HG02571 (cell line): ENCODE measurements at regions not wholly inside any gene's neighbourhood (a gene's known extent, or its start where the extent isn't known, plus 50 kb on each side); places are given as distances from the start of the nearest gene placed in this dataset.
A peak's percentile ranks its signal among the peaks of the same experiment; 100 is the strongest.

ENCODE experiments used
- ATAC-seq: cut with Tn5 transposase; IDR thresholded peaks from one replicate; pipeline ENCODE4 v1.9.1; 2021; ENCODE audit warnings: mild to moderate bottlenecking, moderate library complexity; ENCODE audit not compliant: unreplicated experiment

DNA sequence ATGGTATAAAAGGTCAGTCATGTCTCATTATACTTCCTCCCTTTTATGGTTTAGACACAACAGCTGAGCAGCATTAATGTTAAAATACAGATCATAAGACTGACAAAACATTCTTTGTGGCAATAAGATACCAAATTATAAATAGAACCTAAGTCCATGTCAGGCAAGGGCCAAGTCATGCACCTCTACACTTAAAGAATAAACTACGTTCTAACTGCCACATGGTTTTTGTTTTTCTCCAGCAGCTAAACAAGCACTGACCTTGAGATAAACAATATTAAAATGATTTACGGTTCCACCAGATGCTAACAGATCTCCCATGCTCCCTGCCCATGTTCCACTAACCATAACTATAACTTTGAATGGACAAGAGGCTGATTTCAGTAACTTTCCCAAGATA is 368.6 kb upstream of the TFPI start:
- no peak for ATAC-seq

DNA sequence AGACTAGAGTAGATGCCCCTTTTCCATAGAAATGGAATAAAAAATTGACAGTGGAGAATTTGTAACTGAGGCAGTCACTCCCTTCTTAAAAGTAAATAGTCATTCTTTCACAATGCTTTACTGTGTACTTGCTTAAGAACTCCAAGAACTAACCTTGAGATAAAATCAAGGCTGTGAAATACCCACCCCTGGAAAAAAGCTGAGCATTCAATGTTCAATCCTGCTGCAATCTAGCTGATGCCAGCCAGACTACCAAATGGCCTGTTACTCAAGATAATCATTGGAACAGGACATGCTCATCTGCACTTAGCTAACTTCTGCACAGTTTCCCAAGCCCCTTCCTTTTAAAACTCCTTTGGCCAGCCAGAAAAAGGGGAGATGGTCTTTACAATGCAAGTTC is 367.4 kb upstream of the GULP1 start:
- ATAC-seq = no peak

DNA sequence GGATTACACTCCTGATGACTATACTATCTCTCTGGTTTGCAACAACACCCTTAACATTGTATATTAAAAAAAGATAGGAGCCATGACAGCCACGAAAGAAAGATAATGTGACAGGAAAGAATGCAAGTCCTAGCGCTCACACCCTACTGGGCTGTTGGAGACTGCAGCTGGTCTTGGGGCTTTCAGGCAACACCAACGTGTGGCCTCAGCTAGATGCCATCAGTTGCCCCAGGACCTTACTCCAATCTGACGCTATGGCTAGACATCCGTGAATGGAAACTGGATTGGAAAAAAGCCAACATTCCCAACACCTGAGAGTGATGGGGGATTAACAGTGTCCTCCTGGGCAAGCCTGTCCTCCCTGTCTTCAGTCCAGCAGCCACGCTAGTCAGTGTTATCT is 357.4 kb upstream of the GULP1 start:
- no peak for ATAC-seq

DNA sequence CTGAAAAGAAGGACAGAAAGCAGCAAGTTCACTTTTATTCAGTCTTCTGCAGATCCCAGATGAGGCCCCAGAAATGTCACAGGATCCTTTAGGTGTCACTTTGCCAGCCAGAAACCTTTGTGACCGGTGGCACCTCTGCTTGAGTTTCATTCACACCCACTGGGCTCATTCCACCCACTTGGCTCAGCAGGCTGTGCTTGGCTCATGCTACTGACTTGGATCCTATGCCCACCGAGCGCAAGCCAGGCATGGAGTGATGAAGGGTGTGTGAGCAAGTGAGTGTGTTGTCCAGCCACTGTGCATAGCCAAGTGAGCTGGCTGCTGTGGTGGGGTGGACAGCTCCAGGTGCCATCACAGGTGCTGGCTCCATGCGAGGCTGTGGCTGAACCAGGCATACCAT is 357.0 kb upstream of the GULP1 start:
- ATAC-seq = no peak

DNA sequence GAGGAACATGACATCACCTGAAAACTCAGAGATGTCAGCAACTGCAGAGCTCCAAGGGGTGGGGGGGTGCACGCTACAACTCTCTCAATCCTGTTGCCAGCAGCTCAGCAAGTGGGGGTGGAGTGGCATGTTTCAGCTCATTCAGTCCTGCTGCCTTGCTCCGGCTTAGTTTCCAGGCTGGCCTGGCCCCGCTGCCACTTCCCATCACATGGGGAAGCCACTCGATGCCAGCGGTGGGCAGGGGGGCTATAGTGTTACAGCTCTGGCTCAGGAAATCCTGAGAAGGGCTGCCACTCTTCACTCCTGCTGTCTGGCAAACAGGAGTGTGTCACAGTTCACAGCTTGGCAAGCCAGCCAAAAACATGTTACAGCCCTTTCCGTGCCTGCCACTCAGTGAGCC is 356.5 kb upstream of the GULP1 start:
- no peak for ATAC-seq

DNA sequence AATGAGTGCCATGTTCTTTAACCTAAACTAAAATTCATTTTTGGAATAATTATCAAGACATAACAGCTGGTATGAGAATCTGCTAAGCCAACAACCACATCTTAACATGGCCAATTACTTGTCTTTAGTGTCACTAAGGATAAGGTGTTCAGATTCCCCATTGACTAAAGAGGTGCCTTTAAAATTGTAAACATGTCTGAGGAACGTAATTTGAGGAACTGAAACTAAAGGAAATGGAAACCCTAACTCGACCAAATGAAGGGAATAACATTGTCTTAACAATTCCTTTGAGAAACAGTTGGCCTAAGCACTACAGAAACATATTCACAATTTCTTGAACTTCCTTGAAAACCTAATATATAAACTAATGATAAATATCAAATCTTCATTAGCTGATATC is 355.4 kb upstream of the GULP1 start:
- no peak for ATAC-seq

DNA sequence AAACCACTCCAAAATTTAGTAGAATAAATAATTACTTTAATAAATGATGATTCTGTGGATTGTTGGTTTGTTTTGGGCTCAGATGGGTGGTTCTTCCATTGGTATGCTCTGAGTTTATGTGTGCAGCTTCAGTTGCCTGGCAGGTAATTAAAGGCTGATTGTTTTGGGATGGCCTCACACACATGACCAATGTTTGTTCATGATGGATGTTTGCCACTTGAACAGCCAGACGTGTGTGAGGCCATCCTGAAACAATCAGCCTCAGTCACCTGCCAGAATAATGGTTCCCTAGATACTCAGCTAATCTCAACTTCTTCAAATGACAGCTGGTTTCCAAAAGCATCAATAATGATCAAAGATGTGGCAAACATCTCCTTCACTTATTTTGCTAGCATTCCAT is 352.5 kb upstream of the GULP1 start:
- ATAC-seq = no peak

DNA sequence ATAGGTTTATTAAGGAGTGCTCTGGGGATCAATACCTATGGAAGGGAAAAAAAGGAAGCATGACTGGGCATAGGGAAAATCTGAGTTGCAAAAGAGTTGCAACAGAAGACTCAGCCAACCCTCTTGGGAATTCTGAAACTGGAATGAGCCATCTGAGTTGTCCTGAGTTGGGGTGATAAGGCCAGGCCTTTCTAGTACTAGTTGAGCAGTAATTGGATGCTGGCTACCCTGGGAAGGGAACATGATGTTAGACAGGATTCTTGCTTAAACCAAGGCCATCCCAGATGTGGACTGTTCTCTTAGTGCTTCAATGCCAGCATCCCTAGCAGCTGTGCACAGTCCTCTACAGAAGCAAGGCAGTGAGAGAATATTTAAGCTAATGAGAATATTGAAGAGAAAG is 348.8 kb upstream of the GULP1 start:
- ATAC-seq = no peak

DNA sequence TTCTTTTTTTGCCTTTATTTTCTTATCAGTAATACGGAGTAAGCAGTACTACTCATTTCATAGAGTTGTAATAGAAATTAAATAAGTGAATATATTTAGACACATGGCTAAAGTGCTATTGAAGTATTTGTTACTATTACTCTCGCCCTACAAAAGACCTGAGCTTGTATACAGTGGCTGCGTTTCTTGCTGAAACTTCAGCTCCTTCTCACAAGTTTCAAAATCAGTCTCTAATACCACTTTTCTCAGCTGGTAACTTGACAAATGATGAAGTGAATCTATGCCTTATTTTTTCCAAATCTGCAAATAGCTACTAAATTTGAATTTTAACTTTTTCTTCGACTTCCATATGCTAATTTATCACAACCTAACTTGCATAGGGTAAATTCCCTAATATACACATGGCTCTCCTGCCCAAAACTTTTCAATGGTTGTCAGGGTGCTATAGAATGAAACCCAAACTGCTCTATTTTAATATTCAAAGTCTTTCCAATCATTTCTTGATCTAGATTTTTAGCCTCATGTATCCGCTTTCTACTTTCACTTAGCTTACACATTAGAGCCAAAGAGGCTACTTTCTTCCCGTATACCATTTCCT is 347.8 kb upstream of the GULP1 start:
- ATAC-seq = no peak

DNA sequence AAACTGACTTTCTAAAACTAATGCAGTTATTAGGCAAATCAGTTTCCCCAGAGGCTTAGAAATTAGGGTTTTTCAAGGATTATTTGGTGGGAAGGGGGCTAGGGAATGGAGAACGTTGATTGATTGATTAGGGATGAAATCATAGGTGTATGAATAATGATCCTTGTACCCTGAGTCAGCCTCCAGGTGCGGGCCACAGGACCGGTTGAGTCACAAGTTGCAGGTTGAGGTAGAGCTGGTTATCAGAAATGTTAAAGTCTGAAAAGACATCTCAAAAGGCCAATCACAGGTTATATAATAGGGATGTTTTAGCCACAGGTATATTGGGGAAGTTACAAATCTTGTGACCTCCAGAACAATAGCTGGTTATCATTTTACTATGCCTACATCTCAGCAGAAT is 341.8 kb upstream of the GULP1 start:
- no peak for ATAC-seq

DNA sequence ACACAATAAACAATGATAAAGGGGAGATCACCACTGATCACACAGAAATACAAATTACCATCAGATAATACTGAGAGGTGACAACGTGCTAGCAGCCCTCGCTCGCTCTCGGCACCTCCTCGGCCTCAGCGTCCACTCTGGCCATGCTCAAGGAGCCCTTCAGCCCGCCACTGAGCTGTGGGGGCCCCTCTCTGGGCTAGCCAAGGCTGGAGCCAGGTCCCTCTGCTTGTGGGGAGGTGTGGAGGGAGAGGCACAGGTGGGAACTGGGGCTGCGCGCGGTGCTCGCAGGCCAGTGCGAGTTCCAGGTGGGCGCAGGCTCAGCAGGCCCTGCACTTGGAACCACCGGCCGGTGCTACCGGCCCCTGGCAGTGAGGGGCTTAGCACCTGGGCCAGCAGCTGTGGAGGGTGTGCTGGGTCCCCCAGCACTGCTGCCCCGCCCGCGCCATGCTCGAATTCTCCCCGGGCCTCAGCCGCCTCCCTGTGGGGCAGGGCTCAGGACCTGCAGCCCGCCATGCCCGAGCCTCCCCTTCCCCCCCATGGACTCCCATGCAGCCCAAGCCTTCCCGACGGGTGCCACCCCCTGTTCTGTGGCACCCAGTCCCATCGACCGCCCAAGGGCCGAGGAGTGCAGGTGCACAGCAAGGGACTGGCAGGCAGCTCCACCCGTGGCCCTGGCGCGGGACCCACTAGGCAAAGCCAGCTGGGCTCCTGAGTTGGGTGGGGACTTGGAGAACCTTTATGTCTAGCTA is 340.0 kb upstream of the GULP1 start:
- ATAC-seq = no peak

DNA sequence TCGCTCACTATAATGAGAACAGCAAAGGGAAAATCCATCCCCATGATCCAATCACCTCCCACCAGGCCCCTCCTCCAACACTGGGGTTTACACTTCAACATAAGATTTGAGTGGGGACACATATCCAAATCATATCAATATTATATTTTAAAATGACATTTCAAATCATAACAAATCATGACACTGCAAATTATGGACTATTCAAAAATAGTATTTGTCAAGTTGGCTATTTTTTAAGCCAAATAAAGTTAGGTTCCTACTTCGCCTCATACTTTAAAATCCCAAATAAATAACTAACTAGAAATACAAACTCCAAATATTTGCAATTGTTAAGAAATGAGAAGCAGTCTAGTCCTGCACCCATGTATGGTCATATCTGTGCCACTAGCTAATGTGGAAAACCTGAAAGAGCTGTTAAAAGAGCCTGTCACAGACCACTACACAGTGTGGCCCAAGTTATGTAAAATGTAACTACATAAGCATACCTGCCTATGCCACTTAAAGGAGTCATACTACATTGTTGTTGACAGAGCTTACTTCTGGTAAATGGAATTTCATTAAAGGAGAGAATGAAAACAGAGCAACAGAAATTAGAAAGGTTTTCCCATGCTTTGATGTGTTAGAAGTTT is 334.7 kb upstream of the GULP1 start:
- ATAC-seq = no peak

DNA sequence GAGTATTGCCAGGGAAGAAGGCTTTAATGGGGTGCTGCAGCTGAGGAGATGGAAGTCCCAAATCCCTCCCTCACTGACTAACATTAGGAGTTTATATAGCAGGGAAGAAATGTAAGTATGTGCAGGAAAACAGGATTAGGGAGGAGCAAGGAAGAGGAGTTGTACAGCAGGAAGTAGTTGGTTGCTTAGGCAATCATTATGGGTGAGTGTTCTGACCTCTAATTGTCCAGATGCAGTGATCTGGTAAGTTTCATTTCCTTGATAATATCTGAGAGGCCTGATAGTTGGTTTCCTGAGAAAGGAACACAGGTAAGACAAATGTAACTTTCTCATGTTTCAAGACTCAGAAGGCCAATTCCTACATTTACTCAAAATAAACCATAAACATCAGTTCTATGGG is 331.9 kb upstream of the GULP1 start:
- ATAC-seq = no peak

DNA sequence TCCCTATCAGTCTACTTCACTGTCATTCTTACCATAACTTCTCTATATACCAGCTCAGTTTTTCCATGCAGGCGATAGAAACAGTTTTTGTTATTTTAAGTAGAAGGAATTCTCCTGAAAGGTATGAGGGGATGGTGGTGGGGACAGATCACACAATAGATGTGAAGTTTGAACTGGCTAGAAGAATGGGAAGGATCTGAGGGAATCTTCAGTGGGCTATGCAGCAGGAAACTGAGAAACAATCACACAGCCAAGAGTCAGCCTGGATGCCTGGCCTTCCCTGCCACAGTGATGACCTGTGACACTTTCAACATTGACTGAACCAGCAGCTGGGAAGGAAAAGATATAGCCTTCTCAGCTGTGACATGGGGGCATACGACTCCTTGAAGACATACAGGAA is 329.1 kb upstream of the GULP1 start:
- no peak for ATAC-seq

DNA sequence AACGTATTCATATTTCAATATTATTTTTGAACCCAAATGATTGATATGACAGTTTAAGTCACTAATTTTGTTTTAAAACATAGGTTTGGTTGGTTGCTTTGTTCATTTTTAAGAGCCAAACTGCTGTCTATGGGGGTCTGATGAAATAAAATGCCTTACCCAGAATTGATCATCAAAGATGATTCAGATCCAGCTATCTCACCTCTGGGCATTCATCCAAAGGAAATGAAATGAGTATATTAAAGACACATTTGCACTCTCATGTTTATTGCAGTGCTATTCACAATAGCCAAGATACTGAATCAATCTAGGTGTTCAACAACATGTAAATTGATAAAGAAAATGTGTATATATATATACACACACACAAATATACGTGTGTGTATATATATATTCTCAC is 326.9 kb upstream of the GULP1 start:
- no peak for ATAC-seq

DNA sequence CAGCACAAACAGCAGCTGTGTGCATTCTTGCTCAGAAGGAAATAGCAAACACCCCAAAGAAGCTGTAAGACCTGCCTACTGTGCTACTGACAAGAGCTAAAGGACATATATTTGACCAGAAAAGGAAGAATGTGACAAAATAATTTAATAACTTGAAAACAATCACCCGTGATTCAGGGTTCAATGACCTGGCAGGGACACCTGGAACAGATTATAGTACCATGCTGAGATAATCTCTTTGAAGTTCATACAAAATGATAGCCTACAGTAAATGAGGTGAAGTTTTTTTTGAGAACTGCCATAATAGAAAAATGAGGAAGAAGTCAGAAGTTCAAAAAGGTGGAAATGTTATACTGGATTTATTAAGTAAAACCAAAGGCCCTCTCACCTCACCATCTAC is 324.8 kb upstream of the GULP1 start:
- no peak for ATAC-seq

DNA sequence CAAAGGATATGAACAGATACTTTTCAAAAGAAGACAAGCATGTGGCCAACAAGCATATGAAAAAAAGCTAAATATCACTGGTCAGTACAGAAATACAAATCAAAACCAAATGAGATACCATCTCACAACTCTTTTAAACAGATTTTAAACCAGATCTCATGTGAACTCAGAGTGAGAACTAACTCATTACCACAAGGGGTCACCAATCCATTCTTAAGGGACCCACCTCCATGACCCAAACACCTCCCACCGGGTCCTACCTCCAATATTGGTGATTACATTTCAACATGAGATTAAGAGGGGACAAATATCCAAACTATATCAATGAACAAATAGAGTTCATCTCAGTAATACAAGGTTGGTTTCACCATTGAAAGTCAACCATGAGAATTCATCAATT is 319.8 kb upstream of the GULP1 start:
- ATAC-seq = no peak

DNA sequence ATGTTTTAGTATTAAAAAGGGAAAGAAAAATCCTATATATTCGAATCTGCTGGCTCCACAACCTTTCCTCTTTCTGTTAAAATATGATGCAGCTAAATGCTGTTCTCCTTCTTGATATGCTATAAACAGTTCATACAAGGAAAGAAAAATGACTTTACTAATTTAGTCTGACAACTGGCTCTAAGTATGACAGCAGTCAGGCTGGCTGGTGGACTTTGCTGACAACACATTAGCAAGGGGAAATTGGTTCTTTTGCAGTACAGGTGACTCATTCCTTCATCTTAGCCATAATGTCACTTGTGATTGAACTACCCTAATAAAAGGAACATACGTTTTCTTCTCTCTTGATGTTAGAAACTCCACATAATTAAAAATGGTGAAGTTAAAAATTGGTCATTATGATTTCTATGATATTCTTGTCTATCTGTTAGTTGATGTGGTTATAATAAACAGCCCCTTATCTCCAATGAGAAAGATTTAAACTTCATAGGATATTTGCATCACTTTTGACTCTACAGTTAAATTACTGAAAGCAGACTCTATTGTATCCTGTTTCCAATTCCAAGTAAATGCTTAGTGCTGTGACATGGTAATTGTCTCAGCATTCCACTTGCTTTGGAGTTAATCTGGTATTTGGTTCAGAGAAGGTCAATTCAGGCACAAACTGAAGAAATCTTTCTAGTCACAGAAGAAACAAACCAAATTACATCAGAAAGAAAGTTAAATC is 315.3 kb upstream of the GULP1 start:
- no peak for ATAC-seq

DNA sequence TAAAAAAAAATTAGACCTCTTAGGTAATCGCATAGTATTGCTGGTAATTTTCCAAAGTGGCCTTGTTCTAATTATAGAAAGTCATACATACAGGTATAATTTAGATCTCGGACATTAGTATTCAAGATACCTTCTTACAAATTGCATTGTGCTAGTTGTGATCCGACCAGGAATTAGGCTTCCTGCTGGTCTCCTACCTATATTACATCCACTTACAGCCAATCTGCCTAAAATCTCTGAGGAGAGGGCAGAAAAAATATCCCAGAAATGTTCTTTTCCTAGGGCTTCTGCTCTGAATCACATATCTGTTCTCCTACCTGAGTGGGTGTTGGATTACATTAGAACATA is 314.7 kb upstream of the GULP1 start:
- ATAC-seq = no peak

DNA sequence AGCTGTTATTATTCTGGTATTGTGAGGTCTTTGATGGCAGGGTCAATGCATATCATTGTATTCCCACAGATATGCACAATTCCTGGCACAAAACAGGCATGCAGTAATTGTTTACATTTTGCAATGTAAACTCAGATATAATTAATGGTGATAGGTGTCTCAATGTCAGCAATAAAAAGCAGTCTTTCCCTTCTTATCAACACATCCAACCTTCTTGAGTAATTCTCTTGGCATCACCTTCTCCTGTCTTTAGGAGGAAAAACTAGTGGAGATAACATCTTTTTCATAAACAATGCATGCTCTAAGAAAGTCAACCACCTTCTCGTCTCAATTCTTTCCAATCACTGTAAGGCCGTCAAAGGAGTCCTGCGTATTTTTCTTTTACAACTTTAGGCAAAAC is 313.3 kb upstream of the GULP1 start:
- ATAC-seq = no peak

DNA sequence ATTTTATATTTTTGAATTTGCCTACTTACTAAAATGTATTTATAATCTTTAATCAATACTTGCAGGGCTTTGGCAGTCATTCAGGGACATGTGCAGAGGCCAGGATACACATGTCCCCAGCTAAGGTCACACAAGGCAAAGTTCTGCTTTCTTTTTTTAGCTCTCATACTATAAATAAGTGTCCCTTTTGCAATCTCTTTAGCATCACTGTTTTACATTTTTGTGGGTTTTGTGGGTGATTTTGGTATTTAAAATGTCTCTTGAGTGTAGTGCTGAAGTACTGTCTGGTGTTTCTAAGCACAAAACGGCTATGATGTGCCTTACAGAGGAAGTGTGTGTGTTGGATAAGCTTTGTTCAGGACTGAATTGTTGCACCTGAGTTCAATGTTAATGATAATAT is 309.0 kb upstream of the GULP1 start:
- peak; percentile 88 for ATAC-seq

DNA sequence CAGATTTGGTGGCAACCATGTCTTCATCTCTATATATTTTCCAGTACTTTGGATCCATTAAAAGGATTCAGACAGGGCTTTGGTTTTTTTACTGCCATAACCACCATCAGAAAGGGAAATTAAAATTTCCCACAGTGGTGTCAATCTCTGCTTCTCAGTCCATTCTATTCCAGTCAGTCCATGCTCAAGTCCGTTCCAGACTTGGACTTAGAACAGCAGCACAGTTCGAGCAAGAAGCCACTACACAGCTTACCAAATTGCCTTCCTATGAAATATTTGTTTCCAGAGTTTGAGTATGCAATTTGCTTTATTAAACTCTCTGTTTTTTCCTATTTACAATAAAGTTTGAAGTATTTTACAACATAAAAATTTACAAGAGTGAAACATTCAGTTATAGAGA is 306.5 kb upstream of the GULP1 start:
- no peak for ATAC-seq
